C4-2B (cell line): ENCODE measurements at regions not wholly inside any gene's neighbourhood (a gene's known extent, or its start where the extent isn't known, plus 50 kb on each side); places are given as distances from the start of the nearest gene placed in this dataset.
"Not testable (repeated sequence)": the region's sequence is repeated elsewhere in the genome, so short reads cannot be mapped to it uniquely, and the experiment has no call there.

Experiments
- H3K27ac ChIP-seq: fragments of 450-650 bp; 2 replicates; pipeline ENCODE4 v1.5.1; 2017
- ZFX ChIP-seq: fragments of 450-650 bp; IDR thresholded peaks from 2 replicates; pipeline ENCODE4 v1.6.1; 2017
- TF ChIP-seq, protein P1 (sequence below): fragments of 450-650 bp; conservative IDR thresholded peaks from 2 replicates; pipeline ENCODE4 v1.5.1; 2017; ENCODE audit warnings: mild to moderate bottlenecking

DNA sequence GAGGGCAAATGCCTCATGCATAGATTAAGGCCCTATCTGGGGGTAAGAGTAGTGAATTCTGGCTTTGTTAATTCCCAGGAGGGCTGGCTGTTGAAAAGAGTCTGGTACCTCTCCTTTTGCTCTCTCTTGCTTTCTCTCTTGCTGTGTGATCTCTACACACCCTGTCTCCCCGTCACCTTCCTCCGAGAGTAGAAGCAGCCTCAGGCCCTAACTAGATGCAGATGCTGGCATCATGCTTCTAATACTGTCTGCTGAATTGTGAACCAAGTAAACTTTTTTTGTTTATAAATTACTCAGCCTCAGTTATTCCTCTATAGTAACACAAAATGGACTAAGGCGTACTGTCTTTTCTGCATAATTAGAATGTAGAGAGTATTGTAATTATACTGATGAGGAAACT is 908.1 kb downstream of the DIPK2A start:
- H3K27ac ChIP-seq, result no peak overlapping the region
- TF ChIP-seq ZFX, result no peak
- TF ChIP-seq, protein P1, sequence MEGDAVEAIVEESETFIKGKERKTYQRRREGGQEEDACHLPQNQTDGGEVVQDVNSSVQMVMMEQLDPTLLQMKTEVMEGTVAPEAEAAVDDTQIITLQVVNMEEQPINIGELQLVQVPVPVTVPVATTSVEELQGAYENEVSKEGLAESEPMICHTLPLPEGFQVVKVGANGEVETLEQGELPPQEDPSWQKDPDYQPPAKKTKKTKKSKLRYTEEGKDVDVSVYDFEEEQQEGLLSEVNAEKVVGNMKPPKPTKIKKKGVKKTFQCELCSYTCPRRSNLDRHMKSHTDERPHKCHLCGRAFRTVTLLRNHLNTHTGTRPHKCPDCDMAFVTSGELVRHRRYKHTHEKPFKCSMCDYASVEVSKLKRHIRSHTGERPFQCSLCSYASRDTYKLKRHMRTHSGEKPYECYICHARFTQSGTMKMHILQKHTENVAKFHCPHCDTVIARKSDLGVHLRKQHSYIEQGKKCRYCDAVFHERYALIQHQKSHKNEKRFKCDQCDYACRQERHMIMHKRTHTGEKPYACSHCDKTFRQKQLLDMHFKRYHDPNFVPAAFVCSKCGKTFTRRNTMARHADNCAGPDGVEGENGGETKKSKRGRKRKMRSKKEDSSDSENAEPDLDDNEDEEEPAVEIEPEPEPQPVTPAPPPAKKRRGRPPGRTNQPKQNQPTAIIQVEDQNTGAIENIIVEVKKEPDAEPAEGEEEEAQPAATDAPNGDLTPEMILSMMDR, result no peak

DNA sequence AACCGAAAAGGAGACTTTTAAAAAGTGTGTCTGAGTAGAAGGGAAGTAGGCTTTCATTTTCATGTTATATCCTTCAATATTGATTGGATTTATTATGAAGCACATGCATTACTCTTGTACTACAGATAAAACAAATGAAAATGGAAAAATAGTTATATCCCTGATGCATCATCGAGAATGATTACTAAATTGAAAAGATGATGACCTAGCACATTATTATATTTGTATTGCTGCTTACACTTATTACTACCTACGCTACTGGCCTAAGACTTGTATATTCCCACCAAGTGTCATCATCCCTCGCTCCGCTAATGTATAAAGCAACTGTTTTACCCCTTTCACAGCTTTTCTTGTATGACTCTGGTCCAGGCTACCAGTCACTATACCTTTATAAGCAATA is 922.4 kb downstream of the DIPK2A start:
- no peak overlapping the region for H3K27ac ChIP-seq
- no peak for TF ChIP-seq ZFX
- TF ChIP-seq, protein P1, result no peak

DNA sequence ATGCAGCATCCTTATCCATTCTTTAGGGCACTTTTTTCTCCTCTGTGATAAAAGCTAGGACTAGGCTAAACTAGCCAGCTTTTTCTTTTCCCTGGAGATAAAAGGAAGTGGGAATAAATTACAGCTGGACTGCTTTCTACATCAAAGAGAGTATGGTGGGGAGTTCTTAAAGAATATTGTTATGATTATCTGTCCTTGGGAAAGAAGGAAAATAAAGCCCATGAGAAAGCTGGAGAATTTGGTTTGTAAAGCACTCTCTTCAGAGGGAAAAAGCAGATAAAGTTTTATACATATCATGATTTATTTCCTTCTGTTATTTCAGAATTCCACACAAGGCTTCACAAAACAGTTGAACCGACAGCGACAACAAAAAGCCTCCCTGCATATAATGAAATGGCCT is 923.0 kb downstream of the DIPK2A start:
- no peak overlapping the region for H3K27ac ChIP-seq
- TF ChIP-seq, protein P1, result no peak
- no peak for TF ChIP-seq ZFX

DNA sequence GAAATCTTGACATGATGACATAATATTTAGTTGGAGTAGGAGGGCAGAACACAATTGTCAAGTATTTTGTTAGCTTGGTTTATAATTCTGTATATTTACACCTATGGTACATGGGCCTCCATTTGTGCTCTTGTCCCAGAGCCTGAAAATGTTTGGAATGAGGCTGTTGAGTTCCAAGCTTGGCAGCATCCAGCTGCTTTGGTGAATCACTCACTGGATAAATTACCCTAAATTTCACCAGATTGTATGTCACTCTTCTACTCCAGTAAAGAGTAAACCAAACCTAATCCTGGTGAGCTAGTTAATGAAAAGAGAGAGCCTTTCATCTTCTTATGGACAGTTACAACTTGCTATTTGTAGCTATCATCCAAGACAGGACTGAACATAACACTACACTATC is 928.7 kb downstream of the DIPK2A start:
- no peak for TF ChIP-seq ZFX
- no peak overlapping the region for H3K27ac ChIP-seq

DNA sequence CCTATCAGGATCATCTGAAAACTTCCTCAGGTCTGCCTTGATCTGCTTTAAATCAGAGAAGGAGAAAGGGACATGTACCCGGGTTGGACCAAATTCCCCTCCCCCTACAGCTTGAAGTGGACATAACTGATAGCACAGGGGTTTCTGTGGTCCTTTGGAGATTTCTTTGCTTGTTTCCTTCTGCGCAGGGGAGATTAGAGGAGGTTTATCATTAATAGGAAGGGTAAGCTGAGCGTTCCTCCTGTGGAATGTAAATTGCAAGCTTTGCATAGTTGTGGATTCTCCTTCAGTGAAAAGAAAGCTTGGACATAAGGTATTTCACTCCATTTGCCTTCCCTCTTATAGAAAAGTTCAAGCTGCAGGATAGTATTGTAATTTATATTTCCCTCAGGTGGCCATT is 936.0 kb downstream of the DIPK2A start:
- H3K27ac ChIP-seq, result not testable (repeated sequence)

DNA sequence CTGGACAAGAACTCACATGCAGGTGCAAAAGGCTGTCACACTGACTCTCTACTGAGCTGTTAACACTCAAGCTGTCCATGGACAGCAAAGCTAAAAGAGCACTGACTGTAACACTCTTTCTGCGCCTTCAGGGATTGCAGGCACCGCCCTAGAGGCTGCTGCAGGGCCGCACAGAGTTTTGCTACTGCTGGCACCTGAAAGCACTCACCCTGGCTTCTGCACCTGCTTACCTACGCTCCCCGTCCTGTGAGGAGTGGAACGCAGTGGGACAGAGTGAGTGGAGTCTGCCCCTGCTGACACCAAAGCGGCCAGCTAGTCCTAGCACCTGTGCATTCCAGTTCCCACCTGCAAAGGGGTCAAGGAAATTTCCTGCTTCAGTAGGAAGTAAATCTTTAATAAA is 941.3 kb downstream of the DIPK2A start:
- H3K27ac ChIP-seq, result no peak overlapping the region
- TF ChIP-seq ZFX, result no peak
- TF ChIP-seq, protein P1, result no peak

DNA sequence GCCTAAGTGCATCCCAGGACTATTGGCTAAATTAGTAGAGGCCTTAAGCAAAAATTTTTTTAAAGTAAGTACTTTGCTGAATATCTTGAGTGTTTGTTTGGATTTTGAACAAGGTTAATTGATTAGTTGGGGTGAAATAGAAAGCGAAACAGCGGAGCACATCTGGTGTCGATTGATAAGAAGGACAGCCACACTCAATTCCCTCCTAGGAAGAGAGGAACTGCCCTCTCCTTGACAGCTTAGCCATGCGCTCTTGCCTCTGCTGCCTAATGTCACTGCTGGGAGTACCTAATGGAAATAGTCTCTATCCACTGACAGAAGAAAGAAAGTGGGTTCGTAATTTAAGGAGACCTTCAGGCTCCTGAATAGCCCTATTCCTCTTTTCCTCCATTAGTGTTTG is 943.6 kb downstream of the DIPK2A start:
- H3K27ac ChIP-seq, result no peak overlapping the region
- TF ChIP-seq, protein P1, result no peak
- no peak for TF ChIP-seq ZFX

DNA sequence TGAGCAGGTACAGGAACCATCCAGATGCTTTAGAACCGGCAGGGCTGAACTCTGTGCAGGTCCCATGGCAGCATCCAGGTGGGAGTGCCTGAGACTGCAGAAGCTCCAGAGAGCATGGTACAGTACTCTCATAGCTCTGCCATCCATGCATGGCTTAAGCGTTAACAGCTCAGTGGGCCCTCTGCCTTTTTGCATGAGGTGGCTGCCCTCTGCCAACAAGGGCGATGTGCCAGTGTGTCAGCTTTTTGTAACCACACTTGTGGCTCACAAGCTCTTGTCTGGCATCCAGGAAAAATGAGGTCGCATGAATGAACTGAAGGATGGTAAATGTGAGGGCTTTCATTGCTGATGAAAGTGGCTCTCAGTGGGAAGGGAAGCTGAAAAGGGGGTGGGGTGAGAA is 950.1 kb downstream of the DIPK2A start:
- no peak for TF ChIP-seq ZFX
- TF ChIP-seq, protein P1, result no peak
- H3K27ac ChIP-seq, result no peak overlapping the region
